ENCODE measurements at regions not wholly inside any gene's neighbourhood (a gene's known extent, or its start where the extent isn't known, plus 50 kb on each side); places are given as distances from the start of the nearest gene placed in this dataset.

- H3K9me3 Mint-ChIP-seq: peaks cover 0 to 2% (median 0%) of the 10 kb centered on the region in 7 donors
- H3K27ac ChIP-seq (ENCODE audit: low read depth in 1 of 2, low read length in 2 of 2): no peak overlapping the region
- no peaks in the 10 kb centered on the region for H3K36me3 ChIP-seq (replicated peaks in 1 of 2; ENCODE audit: control insufficient read depth in 1 of 2, insufficient read depth in 2 of 2, low read length in 2 of 2)
- H2AFZ ChIP-seq (ENCODE audit: insufficient read depth, low read depth, low read length, poor library complexity, severe bottlenecking): no peak overlapping the region
- WGBS (ENCODE audit: insufficient coverage): 12% methylated on average over 9 of the region's 9 CpGs
- H4K20me1 ChIP-seq (ENCODE audit: insufficient read depth, low read length): no peaks in the 10 kb centered on the region
- no peak for TF ChIP-seq CTCF (IDR thresholded peaks at IDR 0.05)
- no peak overlapping the region for H3K4me2 ChIP-seq (replicated peaks; ENCODE audit: extremely low read depth, low read length, poor library complexity, severe bottlenecking)
- no peak overlapping the region for H3K9ac ChIP-seq (ENCODE audit: insufficient read depth, low read length, poor library complexity, severe bottlenecking)
- H3K79me2 ChIP-seq (ENCODE audit: insufficient read depth, low read length): no peaks in the 10 kb centered on the region
- peak overlapping the region in 1 of 2 donors; percentile 13 for H3K4me3 Mint-ChIP-seq
- intact Hi-C loops (cut with micrococcal nuclease): no loop called here
- H3K4me3 ChIP-seq (replicated peaks in 1 of 3; ENCODE audit: low read depth in 2 of 3, low read length in 3 of 3): no peak overlapping the region
- peaks cover 0 to 6% of the 10 kb centered on the region in 2 donors for H3K36me3 Mint-ChIP-seq
- H3K4me1 ChIP-seq (ENCODE audit: control insufficient read depth in 1 of 2, insufficient read depth in 2 of 2, low read length in 2 of 2): no peaks in the 10 kb centered on the region
- no peaks in the 10 kb centered on the region for H3K9me3 ChIP-seq (replicated peaks in 1 of 2; ENCODE audit: control insufficient read depth in 1 of 2, insufficient read depth in 1 of 2, low read length in 2 of 2)
- H3K27me3 Mint-ChIP-seq (ENCODE audit: low read depth in 3 of 3): peaks cover 16 to 28% (median 24%) of the 10 kb centered on the region in 3 donors
- no peak overlapping the region for H3K27ac Mint-ChIP-seq
- peaks cover 10% of the 10 kb centered on the region for H3K4me1 Mint-ChIP-seq
- peaks cover 0 to 15% of the 10 kb centered on the region in 2 donors for H3K27me3 ChIP-seq (ENCODE audit: control insufficient read depth in 2 of 2, insufficient read depth in 2 of 2, low read length in 2 of 2)
- DNase-seq: peak in 1 of 3 donors; percentile 20
Measured at GRCh38 chr10:123472606-123473005, 193.5 kb upstream of the GPR26 start.

- Histone ChIP-seq H3K79me2 (ENCODE audit: insufficient read depth, low read length) (no peaks in the 10 kb centered on the region), H3K36me3 (replicated peaks in 1 of 2; ENCODE audit: control insufficient read depth in 1 of 2, insufficient read depth in 2 of 2, low read length in 2 of 2) (no peaks in the 10 kb centered on the region), H4K20me1 (ENCODE audit: insufficient read depth, low read length) (no peaks in the 10 kb centered on the region), H3K9me3 (replicated peaks in 1 of 2; ENCODE audit: control insufficient read depth in 1 of 2, insufficient read depth in 1 of 2, low read length in 2 of 2) (no peaks in the 10 kb centered on the region), H3K9ac (ENCODE audit: insufficient read depth, low read length, poor library complexity, severe bottlenecking) (no peak overlapping the region), H2AFZ (ENCODE audit: insufficient read depth, low read depth, low read length, poor library complexity, severe bottlenecking) (no peak overlapping the region), H3K4me2 (replicated peaks; ENCODE audit: extremely low read depth, low read length, poor library complexity, severe bottlenecking) (no peak overlapping the region), H3K27ac (ENCODE audit: low read depth in 1 of 2, low read length in 2 of 2) (no peak overlapping the region), H3K27me3 (ENCODE audit: control insufficient read depth in 2 of 2, insufficient read depth in 2 of 2, low read length in 2 of 2) (peaks cover 0 to 15% of the 10 kb centered on the region in 2 donors), H3K4me1 (ENCODE audit: control insufficient read depth in 1 of 2, insufficient read depth in 2 of 2, low read length in 2 of 2) (no peaks in the 10 kb centered on the region), H3K4me3 (replicated peaks in 1 of 3; ENCODE audit: low read depth in 2 of 3, low read length in 3 of 3) (no peak overlapping the region)
- no peak for TF ChIP-seq CTCF (IDR thresholded peaks at IDR 0.05)
- no peak overlapping the region for H3K27ac Mint-ChIP-seq
- no peak overlapping the region for H3K4me3 Mint-ChIP-seq
- H3K27me3 Mint-ChIP-seq (ENCODE audit: low read depth in 3 of 3): peaks cover 16 to 26% (median 22%) of the 10 kb centered on the region in 3 donors
- H3K9me3 Mint-ChIP-seq: peaks cover 0 to 2% (median 0%) of the 10 kb centered on the region in 7 donors
- 88% methylated on average over 3 of the region's 4 CpGs for WGBS (ENCODE audit: insufficient coverage)
- intact Hi-C loops (cut with micrococcal nuclease): no loop called here
- peaks cover 10% of the 10 kb centered on the region for H3K4me1 Mint-ChIP-seq
- no peak for DNase-seq
- H3K36me3 Mint-ChIP-seq: peaks cover 0 to 6% of the 10 kb centered on the region in 2 donors
Measured at GRCh38 chr10:123474700-123475099, 191.5 kb upstream of the GPR26 start.
